Putamen (tissue), 1 donor: ENCODE measurements at regions not wholly inside any gene's neighbourhood (a gene's known extent, or its start where the extent isn't known, plus 50 kb on each side); places are given as distances from the start of the nearest gene placed in this dataset.
"Not testable (repeated sequence)": the region's sequence is repeated elsewhere in the genome, so short reads cannot be mapped to it uniquely, and the experiment has no call there.

Source experiments
- DNase-seq: peaks from one replicate; pipeline ENCODE4 v3.0.0-alpha.2; 2016; ENCODE audit warnings: low spot score

GRCh38 chr16:18725321-18725720, 64.8 kb downstream of the RPS15A start:
- DNase-seq = not testable (repeated sequence)

DNA sequence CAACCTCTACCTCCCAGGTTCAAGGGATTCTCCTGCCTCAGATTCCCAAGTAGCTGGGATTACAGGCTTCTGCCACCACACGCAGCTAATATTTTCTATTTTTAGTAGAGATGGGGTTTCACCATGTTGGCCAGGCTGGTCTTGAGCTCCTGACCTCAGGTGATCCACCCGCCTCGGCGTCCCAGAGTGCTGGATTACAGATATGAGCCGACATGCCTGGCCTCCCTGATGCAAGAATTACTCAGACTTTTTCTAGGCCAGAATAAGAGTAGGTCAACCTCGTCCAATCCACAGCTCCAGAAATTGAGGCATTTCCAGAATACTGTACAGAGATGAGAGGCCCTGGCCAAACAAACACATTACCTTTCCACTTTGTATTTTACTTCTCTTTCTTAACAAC, 70.2 kb downstream of the RPS15A start:
- DNase-seq = not testable (repeated sequence)

- DNase-seq = not testable (repeated sequence)
Measured at GRCh38 chr16:18712580-18712979, 77.6 kb downstream of the RPS15A start.

DNA sequence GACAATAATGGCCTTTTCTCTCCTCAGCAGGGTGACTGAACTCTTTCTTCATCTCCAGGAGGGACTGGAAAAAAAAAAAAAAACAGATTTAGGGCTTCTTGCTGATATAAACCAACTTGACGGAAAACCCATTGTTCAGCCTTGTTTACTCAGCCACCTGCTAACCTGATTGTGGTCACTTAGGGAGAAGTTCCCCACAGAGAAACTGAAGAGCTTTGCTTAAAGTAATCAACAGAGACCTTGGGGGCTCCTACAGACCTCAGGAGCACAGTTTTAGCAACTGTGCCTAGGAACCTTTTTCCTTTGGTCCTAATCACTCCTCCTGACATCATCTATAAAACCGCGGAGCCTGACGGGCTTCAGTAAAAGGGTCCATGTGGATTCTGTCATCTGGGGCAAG, 79.5 kb downstream of the RPS15A start:
- DNase-seq = not testable (repeated sequence)

DNA sequence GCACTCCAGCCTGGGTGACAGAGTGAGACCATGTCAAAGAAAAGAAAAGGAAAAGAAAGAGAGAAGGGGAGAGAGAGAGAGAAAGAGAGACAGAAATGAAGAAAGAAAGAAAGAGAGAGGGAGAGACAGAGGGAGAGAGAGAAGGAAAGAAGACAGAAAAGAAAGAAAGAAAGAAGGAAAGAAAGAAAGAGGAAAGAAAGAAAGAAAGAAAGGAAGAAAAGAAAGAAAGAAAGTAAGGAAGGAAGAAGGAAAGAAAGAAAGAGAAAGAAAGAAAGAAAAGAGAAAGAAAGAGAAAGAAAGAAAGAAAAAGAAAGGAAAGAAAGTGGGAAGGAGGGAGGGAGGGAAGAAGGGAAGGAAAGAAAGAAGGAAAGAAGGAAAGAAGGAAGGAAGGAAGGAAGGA, 88.9 kb downstream of the RPS15A start:
- not testable (repeated sequence) for DNase-seq

- not testable (repeated sequence) for DNase-seq
Measured at GRCh38 chr16:18696029-18696428, 94.1 kb downstream of the RPS15A start.

DNA sequence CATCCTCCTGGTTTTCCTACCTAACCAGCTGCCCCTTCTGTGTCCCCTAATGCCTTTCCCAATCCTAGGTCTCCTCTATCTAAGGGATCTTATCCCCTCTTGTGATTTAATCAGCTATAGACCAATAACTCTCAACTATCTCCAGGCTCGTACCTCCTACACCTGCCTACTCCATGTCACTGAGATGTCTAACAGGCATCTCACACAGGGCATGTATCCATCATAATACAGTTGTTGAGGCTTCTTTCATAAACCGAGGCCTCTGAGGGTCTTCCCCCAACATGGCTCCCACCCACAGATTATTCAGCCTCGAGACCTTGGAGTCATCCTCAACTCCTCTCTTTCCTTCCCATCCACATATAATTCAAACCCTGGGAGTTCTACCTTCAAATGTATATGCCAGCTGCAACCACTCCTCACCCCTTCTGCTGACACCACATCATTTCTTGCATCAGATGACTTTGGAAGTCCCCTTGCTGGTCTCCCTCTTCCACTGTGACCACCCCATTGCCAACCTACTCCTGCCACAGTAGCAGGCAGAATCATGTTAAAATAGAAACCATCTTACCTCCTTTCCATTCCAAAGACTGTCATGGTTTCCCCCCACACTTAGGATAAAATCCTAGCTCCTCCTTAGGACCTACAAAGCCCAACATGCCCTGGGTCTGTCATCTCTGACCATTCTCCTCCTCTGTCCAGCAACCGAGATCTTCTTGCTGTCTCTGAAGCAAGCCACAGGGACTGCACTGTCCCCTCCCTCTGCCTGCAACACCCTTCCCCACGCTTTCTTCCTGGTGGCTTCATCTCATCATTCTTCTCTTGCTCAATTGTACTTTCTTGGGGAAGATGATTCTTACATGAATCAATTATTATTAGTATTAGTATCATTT, 103.8 kb downstream of the RPS15A start:
- not testable (repeated sequence) for DNase-seq

- not testable (repeated sequence) for DNase-seq
Measured at GRCh38 chr16:18645784-18646183, 83.9 kb upstream of the NOMO2 start.

DNA sequence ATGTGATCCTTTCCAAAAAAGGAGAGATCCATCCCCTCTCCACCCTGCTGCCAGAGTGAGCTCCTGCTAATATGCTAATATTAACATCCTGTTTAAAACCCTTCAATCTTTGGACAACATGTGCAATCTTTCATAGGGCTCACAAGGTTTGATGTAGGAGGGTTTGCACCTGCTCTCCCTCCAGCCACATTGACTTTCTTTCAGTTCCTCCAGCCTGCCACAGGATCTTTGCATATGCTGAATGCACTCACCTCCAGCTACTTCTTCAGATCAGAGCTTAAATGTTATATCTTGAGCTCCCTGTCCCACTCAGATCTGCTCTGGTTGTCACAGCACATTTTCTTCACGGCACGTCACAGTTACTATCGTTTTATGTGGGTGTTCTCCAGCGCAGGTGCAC, 75.0 kb upstream of the NOMO2 start:
- not testable (repeated sequence) for DNase-seq

DNA sequence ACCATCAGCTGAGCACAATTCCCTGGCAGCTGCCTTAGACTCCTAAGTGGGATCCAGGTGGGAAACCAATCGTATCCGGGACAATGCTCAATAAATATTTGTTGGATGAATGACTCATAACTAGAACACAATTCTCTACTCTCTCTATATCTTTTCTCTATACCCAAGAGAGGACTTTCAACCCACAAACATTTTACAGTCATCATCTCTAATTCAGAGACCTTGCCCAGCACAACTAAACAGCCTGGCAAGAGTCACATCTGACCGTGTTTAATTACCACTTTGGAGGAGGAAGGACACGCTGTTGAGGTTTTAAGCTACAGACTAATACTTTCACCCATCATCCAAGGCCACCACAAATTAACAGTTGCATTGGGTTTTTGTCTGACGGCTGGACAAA, 74.3 kb upstream of the NOMO2 start:
- DNase-seq = not testable (repeated sequence)

DNA sequence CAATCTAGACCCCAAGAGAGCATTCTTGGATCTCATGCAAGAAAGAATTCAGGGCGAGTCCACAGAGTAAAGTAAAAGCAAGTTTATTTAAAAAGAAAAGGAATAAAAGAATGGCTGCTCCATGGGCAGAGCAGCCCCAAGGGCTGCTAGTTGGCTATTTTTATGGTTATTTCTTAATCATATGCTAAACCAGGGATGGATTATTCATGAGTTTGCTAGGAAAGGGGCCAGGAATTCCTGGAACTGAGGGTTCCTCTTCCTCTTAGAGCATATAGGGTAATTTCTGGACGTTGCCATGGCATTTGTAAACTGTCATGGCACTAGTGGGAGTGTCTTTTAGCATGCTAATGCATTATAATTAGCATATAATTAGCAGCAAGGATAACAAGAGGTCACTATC, 73.1 kb upstream of the NOMO2 start:
- DNase-seq = not testable (repeated sequence)

GRCh38 chr16:18631713-18632112, 69.8 kb upstream of the NOMO2 start:
- DNase-seq = not testable (repeated sequence)

GRCh38 chr16:18616993-18617392, 55.1 kb upstream of the NOMO2 start:
- DNase-seq = peak; percentile 16

DNA sequence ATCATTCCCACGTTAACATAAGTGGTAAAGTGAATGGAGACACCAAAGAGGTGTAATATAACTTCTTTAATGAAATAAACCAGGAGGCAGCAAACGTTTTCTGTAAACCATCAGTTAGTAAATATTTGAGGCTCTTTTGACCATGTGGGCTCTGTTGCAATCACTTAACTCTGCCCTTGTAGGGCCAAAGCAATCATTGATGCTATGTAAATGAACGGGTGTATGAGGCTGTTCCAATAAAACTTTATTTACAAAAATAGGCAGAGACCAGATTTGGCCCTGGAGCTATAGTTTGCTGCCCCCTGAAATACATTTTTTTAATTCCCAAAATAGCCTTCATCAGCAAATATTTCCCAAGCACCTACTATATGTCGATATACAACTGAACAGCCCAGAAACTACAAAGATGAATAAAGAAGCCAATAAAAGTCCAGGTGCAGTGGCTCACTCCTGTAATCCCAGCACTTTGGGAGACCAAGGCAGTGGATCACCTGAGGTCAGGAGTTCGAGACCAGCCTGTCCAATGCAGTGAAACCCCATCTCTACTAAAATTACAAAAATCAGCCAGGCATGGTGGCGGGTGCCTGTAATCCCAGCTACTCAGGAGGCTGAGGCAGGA, 54.3 kb upstream of the NOMO2 start:
- DNase-seq = not testable (repeated sequence)
